ENCODE measurements at regions not wholly inside any gene's neighbourhood (a gene's known extent, or its start where the extent isn't known, plus 50 kb on each side); places are given as distances from the start of the nearest gene placed in this dataset.

DNA sequence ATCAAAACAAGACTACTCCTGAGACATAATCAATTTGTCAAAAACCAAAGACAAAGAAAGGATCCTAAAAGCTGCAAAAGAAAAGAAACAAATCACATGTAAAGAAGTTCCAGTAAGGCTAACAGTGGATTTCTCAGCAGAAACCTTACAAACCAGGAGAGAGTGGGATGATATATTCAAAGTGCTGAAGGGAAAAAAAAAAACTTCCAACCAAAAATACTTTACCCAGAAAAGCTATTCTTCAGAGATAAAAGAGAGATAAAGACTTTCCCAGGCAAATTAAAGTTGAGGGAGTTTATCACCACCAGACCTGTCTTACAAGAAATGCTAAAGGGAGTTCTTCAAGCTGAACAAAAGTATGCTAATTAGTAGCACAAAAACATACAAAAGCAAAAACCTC, 91.9 kb upstream of the PPP2R5C start:
- TF ChIP-seq CTCF (conservative IDR thresholded peaks at IDR 0.05 in 1 of 2, IDR thresholded peaks at IDR 0.05 in 1 of 2; ENCODE audit: extremely low read depth in 1 of 2, insufficient read depth in 1 of 2, low read depth in 1 of 2, low read length in 2 of 2) (no peak), EZH2 (IDR thresholded peaks at IDR 0.05; ENCODE audit: borderline replicate concordance, low read length) (no peak)
